D721Med (cell line): ENCODE measurements at regions not wholly inside any gene's neighbourhood (a gene's known extent, or its start where the extent isn't known, plus 50 kb on each side); places are given as distances from the start of the nearest gene placed in this dataset.

ENCODE experiments used
- DNase-seq: peaks from one replicate; pipeline ENCODE4 v3.0.0; 2011; ENCODE audit warnings: low spot score; ENCODE audit not compliant: insufficient read length
- FAIRE-seq: peaks from 2 replicates; lab custom pipeline; 2011; peaks lifted over from hg19 to GRCh38; lab: Jason Lieb, UNC
- TF ChIP-seq, protein P1 (sequence below): IDR thresholded peaks from 2 replicates; pipeline ENCODE4 v1.5.1; 2012; ENCODE audit warnings: mild to moderate bottlenecking, control low read depth; ENCODE audit not compliant: insufficient read depth; ENCODE audit errors: missing control alignments

DNA sequence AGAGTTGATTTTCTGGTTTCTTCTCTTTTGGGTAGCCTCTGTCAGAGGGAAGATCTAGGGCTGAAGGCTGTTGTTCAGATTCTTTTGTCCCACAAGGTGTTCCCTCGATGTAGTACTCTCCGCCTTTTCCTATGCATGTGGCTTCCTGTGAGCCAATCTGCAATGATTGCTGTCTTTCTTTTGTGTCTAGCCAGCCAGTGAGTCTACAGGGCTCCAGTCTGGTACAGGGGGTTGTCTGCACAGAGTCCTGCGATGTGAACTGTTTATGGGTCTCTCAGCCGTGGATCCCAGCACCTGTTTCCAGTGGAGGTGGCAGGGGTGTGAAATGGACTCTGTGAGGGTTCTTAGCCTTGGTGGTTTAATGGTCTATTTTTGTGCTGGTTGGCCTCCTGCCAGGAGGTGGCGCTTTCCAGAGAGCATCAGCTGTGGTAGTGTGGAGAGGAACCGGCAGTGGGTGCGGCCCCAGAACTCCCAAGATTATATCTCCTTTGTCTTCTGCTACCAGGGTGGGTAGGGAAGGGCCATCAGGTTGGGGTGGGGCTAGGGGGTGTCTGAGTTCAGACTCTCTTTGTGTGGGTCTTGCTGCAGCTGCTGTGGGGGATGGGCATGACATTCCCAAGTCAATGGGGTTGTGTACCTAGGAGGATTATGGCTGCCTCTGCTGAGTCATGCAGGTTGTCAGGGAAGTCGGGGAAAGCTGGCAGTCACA lies 81.3 kb upstream of the C21orf91 start:
- TF ChIP-seq, protein P1, sequence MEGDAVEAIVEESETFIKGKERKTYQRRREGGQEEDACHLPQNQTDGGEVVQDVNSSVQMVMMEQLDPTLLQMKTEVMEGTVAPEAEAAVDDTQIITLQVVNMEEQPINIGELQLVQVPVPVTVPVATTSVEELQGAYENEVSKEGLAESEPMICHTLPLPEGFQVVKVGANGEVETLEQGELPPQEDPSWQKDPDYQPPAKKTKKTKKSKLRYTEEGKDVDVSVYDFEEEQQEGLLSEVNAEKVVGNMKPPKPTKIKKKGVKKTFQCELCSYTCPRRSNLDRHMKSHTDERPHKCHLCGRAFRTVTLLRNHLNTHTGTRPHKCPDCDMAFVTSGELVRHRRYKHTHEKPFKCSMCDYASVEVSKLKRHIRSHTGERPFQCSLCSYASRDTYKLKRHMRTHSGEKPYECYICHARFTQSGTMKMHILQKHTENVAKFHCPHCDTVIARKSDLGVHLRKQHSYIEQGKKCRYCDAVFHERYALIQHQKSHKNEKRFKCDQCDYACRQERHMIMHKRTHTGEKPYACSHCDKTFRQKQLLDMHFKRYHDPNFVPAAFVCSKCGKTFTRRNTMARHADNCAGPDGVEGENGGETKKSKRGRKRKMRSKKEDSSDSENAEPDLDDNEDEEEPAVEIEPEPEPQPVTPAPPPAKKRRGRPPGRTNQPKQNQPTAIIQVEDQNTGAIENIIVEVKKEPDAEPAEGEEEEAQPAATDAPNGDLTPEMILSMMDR: no peak
- DNase-seq: no peak
- no peak for FAIRE-seq

GRCh38 chr21:17889171-17889570 lies 70.0 kb upstream of the C21orf91 start:
- DNase-seq: no peak
- TF ChIP-seq, protein P1: no peak
- no peak for FAIRE-seq

GRCh38 chr21:17869115-17869514 lies 50.0 kb upstream of the C21orf91 start:
- TF ChIP-seq, protein P1: no peak
- FAIRE-seq: peak; percentile 58
- DNase-seq: no peak
